NT2/D1 (cell line): ENCODE measurements at regions not wholly inside any gene's neighbourhood (a gene's known extent, or its start where the extent isn't known, plus 50 kb on each side); places are given as distances from the start of the nearest gene placed in this dataset.

Source experiments
- SUZ12 ChIP-seq: IDR thresholded peaks from 2 replicates; pipeline ENCODE4 v1.6.1; 2011; ENCODE audit not compliant: insufficient read length, insufficient read depth; ENCODE audit errors: extremely low read depth
- YY1 ChIP-seq: IDR thresholded peaks from 2 replicates; pipeline ENCODE4 v1.6.1; 2011; ENCODE audit not compliant: insufficient read length, insufficient read depth
- ZNF274 ChIP-seq: IDR thresholded peaks from 2 replicates; pipeline ENCODE4 v1.6.1; 2011; ENCODE audit warnings: mild to moderate bottlenecking, low read depth, low read length

- TF ChIP-seq ZNF274 = no peak
- no peak for TF ChIP-seq YY1
- TF ChIP-seq SUZ12 = no peak
Measured at GRCh38 chr9:113649054-113649453, 185.5 kb downstream of the RGS3 start.
